Type B pancreatic cell (in vitro differentiated cells): ENCODE measurements at regions not wholly inside any gene's neighbourhood (a gene's known extent, or its start where the extent isn't known, plus 50 kb on each side); places are given as distances from the start of the nearest gene placed in this dataset.

Source experiments
- DNase-seq: peaks from one replicate; pipeline ENCODE4 v3.0.0; 2021; ENCODE audit warnings: mixed read lengths; ENCODE audit not compliant: unreplicated experiment; ENCODE audit errors: extremely low spot score
- H3K27ac Mint-ChIP-seq: 2 replicates; pipeline ENCODE4 v1.8.0; 2021; ENCODE audit warnings: mild to moderate bottlenecking, mixed read lengths
- H3K27me3 Mint-ChIP-seq: 2 replicates; pipeline ENCODE4 v1.8.0; 2021; ENCODE audit warnings: mixed read lengths
- H3K36me3 Mint-ChIP-seq: 2 replicates; pipeline ENCODE4 v1.8.0; 2021; ENCODE audit warnings: mixed read lengths
- H3K4me1 Mint-ChIP-seq: one replicate; pipeline ENCODE4 v1.8.0; 2021; ENCODE audit warnings: mixed read lengths; ENCODE audit not compliant: unreplicated experiment
- H3K4me3 Mint-ChIP-seq: 2 replicates; pipeline ENCODE4 v1.8.0; 2021; ENCODE audit warnings: mild to moderate bottlenecking, mixed read lengths
- H3K9me3 Mint-ChIP-seq: 2 replicates; pipeline ENCODE4 v1.8.0; 2021; ENCODE audit warnings: mixed read lengths
- TF ChIP-seq, protein P1 (sequence below): fragments of 200-600 bp; sonication (generic); conservative IDR thresholded peaks from 2 replicates; pipeline ENCODE4 v1.5.0; 2021; ENCODE audit warnings: antibody characterized with exemption, mild to moderate bottlenecking

DNA sequence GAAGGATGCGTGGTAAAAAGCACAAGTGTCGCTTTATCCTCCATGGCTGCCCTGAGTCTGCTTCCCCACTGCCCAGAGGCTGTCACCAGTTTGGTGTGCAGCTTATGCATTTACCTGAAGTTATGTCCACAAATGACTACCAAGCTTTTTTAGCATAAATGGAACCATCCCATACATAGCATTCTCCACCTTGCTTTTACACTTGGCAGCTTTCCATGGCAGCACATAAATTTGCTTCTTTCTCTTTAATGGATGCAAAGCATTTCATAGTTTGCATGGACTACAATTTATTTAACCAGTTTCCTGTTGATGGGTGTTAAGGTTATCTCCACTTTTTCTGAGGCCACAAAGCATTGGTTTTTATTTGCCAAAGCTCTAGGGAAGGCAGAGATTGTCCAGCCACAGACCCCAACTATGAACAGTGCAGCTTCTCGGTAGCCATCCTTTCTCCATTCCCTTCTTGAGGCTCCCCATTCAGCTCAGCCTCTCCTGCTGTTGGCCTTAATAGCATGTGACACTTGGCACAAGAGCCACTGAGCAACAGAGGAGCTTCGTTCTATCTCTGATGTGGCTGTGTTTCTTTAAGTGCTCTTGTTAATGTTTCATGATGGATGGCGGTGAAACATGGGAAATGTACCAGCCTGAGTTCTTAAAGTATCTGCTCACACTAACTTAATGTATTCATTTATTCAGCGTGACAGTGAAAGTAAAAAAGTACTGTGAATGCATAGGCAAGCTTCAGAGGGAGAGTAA, 59.8 kb upstream of the NAV2 start:
- H3K9me3 Mint-ChIP-seq = no peaks in the 10 kb centered on the region
- no peak overlapping the region for H3K27ac Mint-ChIP-seq
- H3K36me3 Mint-ChIP-seq = no peaks in the 10 kb centered on the region
- TF ChIP-seq, protein P1, sequence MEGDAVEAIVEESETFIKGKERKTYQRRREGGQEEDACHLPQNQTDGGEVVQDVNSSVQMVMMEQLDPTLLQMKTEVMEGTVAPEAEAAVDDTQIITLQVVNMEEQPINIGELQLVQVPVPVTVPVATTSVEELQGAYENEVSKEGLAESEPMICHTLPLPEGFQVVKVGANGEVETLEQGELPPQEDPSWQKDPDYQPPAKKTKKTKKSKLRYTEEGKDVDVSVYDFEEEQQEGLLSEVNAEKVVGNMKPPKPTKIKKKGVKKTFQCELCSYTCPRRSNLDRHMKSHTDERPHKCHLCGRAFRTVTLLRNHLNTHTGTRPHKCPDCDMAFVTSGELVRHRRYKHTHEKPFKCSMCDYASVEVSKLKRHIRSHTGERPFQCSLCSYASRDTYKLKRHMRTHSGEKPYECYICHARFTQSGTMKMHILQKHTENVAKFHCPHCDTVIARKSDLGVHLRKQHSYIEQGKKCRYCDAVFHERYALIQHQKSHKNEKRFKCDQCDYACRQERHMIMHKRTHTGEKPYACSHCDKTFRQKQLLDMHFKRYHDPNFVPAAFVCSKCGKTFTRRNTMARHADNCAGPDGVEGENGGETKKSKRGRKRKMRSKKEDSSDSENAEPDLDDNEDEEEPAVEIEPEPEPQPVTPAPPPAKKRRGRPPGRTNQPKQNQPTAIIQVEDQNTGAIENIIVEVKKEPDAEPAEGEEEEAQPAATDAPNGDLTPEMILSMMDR = no peak
- no peak overlapping the region for H3K4me3 Mint-ChIP-seq
- H3K27me3 Mint-ChIP-seq = no peaks in the 10 kb centered on the region
- DNase-seq = no peak
- peaks cover 21% of the 10 kb centered on the region for H3K4me1 Mint-ChIP-seq

DNA sequence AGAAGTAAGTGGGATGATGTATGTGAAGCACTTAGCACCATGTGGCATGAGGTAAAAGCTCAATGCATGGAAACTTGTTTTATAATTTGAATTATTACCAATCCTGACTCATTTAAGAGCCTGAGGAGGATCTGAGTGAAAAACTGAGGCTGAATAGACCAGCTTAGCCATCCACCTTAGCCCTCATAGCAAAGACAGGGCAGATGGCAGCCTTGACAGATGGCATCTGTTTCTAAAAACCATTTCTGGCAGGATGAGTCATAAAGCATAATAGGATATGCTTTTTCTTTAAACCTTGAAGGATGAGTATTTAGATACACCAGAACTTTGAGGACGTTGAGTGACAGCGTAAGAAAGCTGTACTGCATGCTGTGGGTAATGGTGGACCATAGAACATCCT, 61.0 kb upstream of the NAV2 start:
- no peaks in the 10 kb centered on the region for H3K9me3 Mint-ChIP-seq
- H3K4me3 Mint-ChIP-seq = no peak overlapping the region
- TF ChIP-seq, protein P1 = no peak
- peaks cover 21% of the 10 kb centered on the region for H3K4me1 Mint-ChIP-seq
- H3K27ac Mint-ChIP-seq = no peak overlapping the region
- H3K27me3 Mint-ChIP-seq = no peaks in the 10 kb centered on the region
- DNase-seq = no peak
- no peaks in the 10 kb centered on the region for H3K36me3 Mint-ChIP-seq

DNA sequence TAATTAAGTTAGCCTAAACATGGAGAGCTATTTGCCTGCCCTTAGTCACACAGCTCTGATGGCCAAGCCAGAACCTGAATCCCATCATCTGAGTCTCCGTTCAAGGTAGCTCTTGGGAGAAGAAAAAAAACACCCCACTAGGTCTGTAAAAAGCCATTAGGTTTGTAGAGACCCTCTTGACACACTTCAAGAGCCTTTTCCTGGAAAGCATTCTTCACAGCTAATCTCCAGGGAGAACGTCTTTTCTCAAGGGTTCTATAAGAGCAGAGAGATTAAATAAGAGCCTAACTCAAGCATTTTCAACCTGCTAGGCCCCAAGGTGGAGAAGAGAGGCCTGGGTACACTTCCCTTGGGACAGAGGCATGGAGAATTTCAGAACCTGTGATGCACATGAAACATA, 61.6 kb upstream of the NAV2 start:
- Mint-ChIP-seq H3K27ac (no peak overlapping the region), H3K27me3 (no peaks in the 10 kb centered on the region), H3K9me3 (no peaks in the 10 kb centered on the region), H3K4me1 (peaks cover 25% of the 10 kb centered on the region), H3K36me3 (no peaks in the 10 kb centered on the region), H3K4me3 (no peak overlapping the region)
- DNase-seq = no peak
- TF ChIP-seq, protein P1 = no peak

DNA sequence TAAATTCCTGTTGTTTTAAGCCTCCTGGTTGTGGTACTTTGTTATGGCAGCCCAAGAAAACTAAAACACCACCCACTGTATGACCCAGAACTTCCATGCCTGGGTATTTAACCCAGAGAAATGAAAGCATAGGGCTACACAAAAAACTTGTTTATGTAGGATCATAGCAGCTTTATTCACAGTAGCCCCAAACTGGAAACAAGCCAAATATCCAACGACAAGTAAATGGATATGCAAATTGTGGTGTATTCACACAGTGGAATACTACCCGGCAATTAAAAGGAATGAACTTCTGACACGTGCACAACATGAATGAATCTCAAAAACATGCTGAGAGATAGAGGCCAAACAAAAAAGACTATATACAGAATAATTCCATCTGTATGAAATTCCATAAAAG, 62.2 kb upstream of the NAV2 start:
- Mint-ChIP-seq H3K27ac (no peak overlapping the region), H3K4me1 (peaks cover 25% of the 10 kb centered on the region), H3K4me3 (no peak overlapping the region), H3K36me3 (no peaks in the 10 kb centered on the region), H3K9me3 (no peaks in the 10 kb centered on the region), H3K27me3 (no peaks in the 10 kb centered on the region)
- DNase-seq = no peak
- TF ChIP-seq, protein P1 = no peak

DNA sequence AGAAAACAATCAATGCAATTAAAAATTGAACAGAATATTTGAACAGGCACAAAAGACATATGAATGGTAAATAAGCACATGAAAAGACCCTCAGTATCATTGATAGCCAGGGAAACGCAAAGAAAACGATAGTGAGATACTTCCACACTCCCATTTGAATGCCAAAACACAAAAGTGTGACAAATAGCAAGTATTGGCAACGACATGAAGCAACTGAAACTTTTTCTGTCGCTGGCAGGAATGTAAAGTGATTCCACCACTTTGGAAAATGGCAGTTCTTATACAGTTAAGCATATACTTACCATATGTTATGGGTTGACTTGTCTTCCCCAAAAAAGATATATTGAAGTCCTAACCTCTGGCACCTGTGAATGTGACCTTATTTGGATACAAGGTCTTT, 62.9 kb upstream of the NAV2 start:
- H3K36me3 Mint-ChIP-seq = no peaks in the 10 kb centered on the region
- H3K9me3 Mint-ChIP-seq = no peaks in the 10 kb centered on the region
- no peak overlapping the region for H3K4me3 Mint-ChIP-seq
- H3K27ac Mint-ChIP-seq = no peak overlapping the region
- TF ChIP-seq, protein P1 = no peak
- DNase-seq = no peak
- H3K27me3 Mint-ChIP-seq = no peaks in the 10 kb centered on the region
- H3K4me1 Mint-ChIP-seq = peaks cover 25% of the 10 kb centered on the region
